Lower leg skin (tissue), 4 donors: ENCODE measurements at regions not wholly inside any gene's neighbourhood (a gene's known extent, or its start where the extent isn't known, plus 50 kb on each side); places are given as distances from the start of the nearest gene placed in this dataset.

ENCODE experiments used
- DNase-seq, 2 donors: peaks; one replicate each; pipeline ENCODE4 v3.0.0-alpha.2; 2019; ENCODE audit warnings: low spot score in 2 of 2
- H3K4me3 ChIP-seq: fragments of 200-600 bp; sonication (generic); 2 replicates; pipeline ENCODE4 v1.5.1; 2017; ENCODE audit warnings: mild to moderate bottlenecking, low read depth; ENCODE audit not compliant: poor library complexity, severe bottlenecking
- POLR2A ChIP-seq, 2 donors: fragments of 450-650 bp; IDR thresholded peaks; one replicate each; pipeline ENCODE4 v1.6.1; 2016 to 2017; ENCODE audit warnings: antibody characterized with exemption in 2 of 2, mild to moderate bottlenecking in 1 of 2, moderate library complexity in 1 of 2
- WGBS, 2 donors: methylation state at CpG; one replicate each; pipeline ENCODE4 v1.1.5; 2018; 5-methylcytosine and 5-hydroxymethylcytosine counted together
- intact Hi-C: fragments of 100-400 bp; cut with DNase I; formaldehyde crosslinking; loops from one replicate; pipeline ENCODE4 v1.15.0; 2023; ENCODE audit warnings: low total_unique reads
- TF ChIP-seq, protein P1 (sequence below), 3 donors: fragments of 450-650 bp; IDR thresholded peaks; one replicate each; pipeline ENCODE4 v1.5.1; 2016; ENCODE audit warnings: antibody characterized with exemption in 3 of 3, mild to moderate bottlenecking in 3 of 3, moderate library complexity in 2 of 3

GRCh38 chr7:115122388-115122787 is 200.5 kb downstream of the MDFIC start:
- intact Hi-C loops: no loop called here
- no peak overlapping the region for H3K4me3 ChIP-seq
- DNase-seq: no peak
- TF ChIP-seq POLR2A (IDR thresholded peaks at IDR 0.05): no peak
- TF ChIP-seq, protein P1, sequence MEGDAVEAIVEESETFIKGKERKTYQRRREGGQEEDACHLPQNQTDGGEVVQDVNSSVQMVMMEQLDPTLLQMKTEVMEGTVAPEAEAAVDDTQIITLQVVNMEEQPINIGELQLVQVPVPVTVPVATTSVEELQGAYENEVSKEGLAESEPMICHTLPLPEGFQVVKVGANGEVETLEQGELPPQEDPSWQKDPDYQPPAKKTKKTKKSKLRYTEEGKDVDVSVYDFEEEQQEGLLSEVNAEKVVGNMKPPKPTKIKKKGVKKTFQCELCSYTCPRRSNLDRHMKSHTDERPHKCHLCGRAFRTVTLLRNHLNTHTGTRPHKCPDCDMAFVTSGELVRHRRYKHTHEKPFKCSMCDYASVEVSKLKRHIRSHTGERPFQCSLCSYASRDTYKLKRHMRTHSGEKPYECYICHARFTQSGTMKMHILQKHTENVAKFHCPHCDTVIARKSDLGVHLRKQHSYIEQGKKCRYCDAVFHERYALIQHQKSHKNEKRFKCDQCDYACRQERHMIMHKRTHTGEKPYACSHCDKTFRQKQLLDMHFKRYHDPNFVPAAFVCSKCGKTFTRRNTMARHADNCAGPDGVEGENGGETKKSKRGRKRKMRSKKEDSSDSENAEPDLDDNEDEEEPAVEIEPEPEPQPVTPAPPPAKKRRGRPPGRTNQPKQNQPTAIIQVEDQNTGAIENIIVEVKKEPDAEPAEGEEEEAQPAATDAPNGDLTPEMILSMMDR (IDR thresholded peaks at IDR 0.05): no peak
- WGBS, 2 donors: 64 to 82% methylated on average over 1 of the region's 1 CpG

- DNase-seq: no peak
- WGBS, 2 donors: 62 to 73% methylated on average over 2 of the region's 2 CpGs
- TF ChIP-seq, protein P1 (IDR thresholded peaks at IDR 0.05): no peak
- TF ChIP-seq POLR2A (IDR thresholded peaks at IDR 0.05): no peak
- H3K4me3 ChIP-seq: no peak overlapping the region
- intact Hi-C loops: no loop called here
Measured at GRCh38 chr7:115117748-115118147, 195.9 kb downstream of the MDFIC start.

- DNase-seq: no peak
- TF ChIP-seq, protein P1 (IDR thresholded peaks at IDR 0.05): no peak
- no peak for TF ChIP-seq POLR2A (IDR thresholded peaks at IDR 0.05)
- intact Hi-C loops: no loop called here
- no peak overlapping the region for H3K4me3 ChIP-seq
- 88 to 91% methylated on average over 5 of the region's 5 CpGs for WGBS, 2 donors
Measured at GRCh38 chr7:115116773-115117715, 195.2 kb downstream of the MDFIC start.

DNA sequence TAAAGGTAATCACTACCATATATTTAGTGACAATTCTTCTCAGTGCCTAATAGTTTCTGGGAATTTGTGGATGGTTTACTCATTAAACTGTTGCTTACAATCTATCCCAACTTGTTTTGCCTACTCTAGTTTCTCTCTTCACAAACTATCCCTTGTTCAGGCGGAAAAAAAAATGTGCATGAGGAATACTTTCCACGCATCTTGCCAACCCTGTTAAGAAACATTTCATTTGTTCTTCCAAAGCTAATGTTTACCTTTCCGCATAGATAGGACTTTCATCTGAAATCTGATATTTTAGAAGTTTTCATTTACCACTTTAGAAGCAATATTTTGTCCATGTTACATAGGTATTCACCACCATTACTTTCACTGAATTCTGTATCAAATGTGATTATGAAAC is 191.9 kb downstream of the MDFIC start:
- H3K4me3 ChIP-seq: no peak overlapping the region
- 76 to 86% methylated on average over 3 of the region's 3 CpGs for WGBS, 2 donors
- TF ChIP-seq POLR2A (IDR thresholded peaks at IDR 0.05): no peak
- TF ChIP-seq, protein P1 (IDR thresholded peaks at IDR 0.05): no peak
- intact Hi-C loops: no loop called here
- no peak for DNase-seq

GRCh38 chr7:115113131-115113530 is 191.2 kb downstream of the MDFIC start:
- TF ChIP-seq POLR2A (IDR thresholded peaks at IDR 0.05): no peak
- TF ChIP-seq, protein P1 (IDR thresholded peaks at IDR 0.05): no peak

More at GRCh38 chr7:115113131-115113530, 191.2 kb downstream of the MDFIC start:
- H3K4me3 ChIP-seq: no peak overlapping the region
- WGBS, 2 donors: 90 to 91% methylated on average over 3 of the region's 3 CpGs
- intact Hi-C loops: no loop called here
- no peak for DNase-seq
